Fibroblast of lung (primary cell): ENCODE measurements at regions not wholly inside any gene's neighbourhood (a gene's known extent, or its start where the extent isn't known, plus 50 kb on each side); places are given as distances from the start of the nearest gene placed in this dataset.

ENCODE experiments used
- DNase-seq, 2 donors: peaks; one replicate each; pipeline versions ENCODE4 v3.0.0 to v3.0.0-alpha.2; 2010; ENCODE audit warnings: low read depth in 2 of 2
- H2AFZ ChIP-seq: 2 replicates; pipeline ENCODE4 v1.5.1; 2012; ENCODE audit warnings: low read length, control low read depth, inconsistent platforms
- H3K27ac ChIP-seq: 2 replicates; pipeline ENCODE4 v1.5.1; 2011; ENCODE audit warnings: low read length, control low read depth; ENCODE audit not compliant: insufficient read depth
- H3K27me3 ChIP-seq: 2 replicates; pipeline ENCODE4 v1.5.1; 2011; ENCODE audit warnings: mild to moderate bottlenecking, low read length; ENCODE audit not compliant: control insufficient read depth, insufficient read depth
- H3K36me3 ChIP-seq: 2 replicates; pipeline ENCODE4 v1.5.1; 2011; ENCODE audit warnings: low read length; ENCODE audit not compliant: control insufficient read depth, insufficient read depth
- H3K4me1 ChIP-seq: 2 replicates; pipeline ENCODE4 v1.5.1; 2011; ENCODE audit warnings: low read length; ENCODE audit not compliant: control insufficient read depth, insufficient read depth; ENCODE audit errors: extremely low read depth
- H3K4me2 ChIP-seq: 2 replicates; pipeline ENCODE4 v1.5.1; 2011; ENCODE audit warnings: low read length, control low read depth; ENCODE audit not compliant: insufficient read depth; ENCODE audit errors: extremely low read depth
- H3K4me3 ChIP-seq, 4 experiments: fragments of 200-600 bp in 1 of 4; sonication (generic) in 1 of 4; replicated peaks in 1 of 4; 2 replicates each; pipeline ENCODE4 v1.5.1; 2011 to 2016; ENCODE audit warnings: low read length in 4 of 4, low read depth in 3 of 4, mild to moderate bottlenecking in 3 of 4, control low read depth in 2 of 4, inconsistent platforms in 1 of 4, mixed read lengths in 1 of 4; ENCODE audit not compliant: insufficient read depth in 1 of 4; ENCODE audit errors: control extremely low read depth in 1 of 4
- H3K79me2 ChIP-seq: 2 replicates; pipeline ENCODE4 v1.5.1; 2012; ENCODE audit warnings: mild to moderate bottlenecking, low read length, inconsistent platforms; ENCODE audit not compliant: control insufficient read depth, insufficient read depth
- H3K9ac ChIP-seq: 2 replicates; pipeline ENCODE4 v1.5.1; 2011; ENCODE audit warnings: mild to moderate bottlenecking, low read length, control low read depth; ENCODE audit not compliant: insufficient read depth
- H3K9me3 ChIP-seq: 2 replicates; pipeline ENCODE4 v1.5.1; 2012; ENCODE audit warnings: low read depth, low read length; ENCODE audit not compliant: control insufficient read depth, insufficient read depth
- H4K20me1 ChIP-seq: 2 replicates; pipeline ENCODE4 v1.5.1; 2011; ENCODE audit warnings: low read length; ENCODE audit not compliant: control insufficient read depth, insufficient read depth; ENCODE audit errors: extremely low read depth
- EZH2 ChIP-seq: IDR thresholded peaks from 2 replicates; pipeline ENCODE4 v1.5.1; 2012; ENCODE audit warnings: low read length, control low read depth, mild to moderate bottlenecking; ENCODE audit errors: missing control alignments
- TF ChIP-seq, protein P1 (sequence below), 2 donors: IDR thresholded peaks in 1 of 2; conservative IDR thresholded peaks in 1 of 2; 1 replicate in 1 of 2; 2 replicates in 1 of 2; pipeline ENCODE4 v1.5.1; 2011 to 2012; ENCODE audit warnings: low read length in 2 of 2, control low read depth in 1 of 2, inconsistent platforms in 1 of 2, low read depth in 1 of 2, mild to moderate bottlenecking in 1 of 2

GRCh38 chr18:71250191-71250590 lies 961.3 kb downstream of the SOCS6 start:
- Histone ChIP-seq H3K4me2 (no peak overlapping the region), H3K27ac (no peak overlapping the region), H3K79me2 (no peaks in the 10 kb centered on the region), H2AFZ (no peak overlapping the region), H3K36me3 (no peaks in the 10 kb centered on the region), H3K9ac (no peak overlapping the region), H4K20me1 (no peaks in the 10 kb centered on the region), H3K4me1 (no peaks in the 10 kb centered on the region), H3K4me3 (no peak overlapping the region), H3K9me3 (no peaks in the 10 kb centered on the region), H3K27me3 (no peaks in the 10 kb centered on the region)
- no peak for DNase-seq
- TF ChIP-seq EZH2: no peak
- TF ChIP-seq, protein P1, sequence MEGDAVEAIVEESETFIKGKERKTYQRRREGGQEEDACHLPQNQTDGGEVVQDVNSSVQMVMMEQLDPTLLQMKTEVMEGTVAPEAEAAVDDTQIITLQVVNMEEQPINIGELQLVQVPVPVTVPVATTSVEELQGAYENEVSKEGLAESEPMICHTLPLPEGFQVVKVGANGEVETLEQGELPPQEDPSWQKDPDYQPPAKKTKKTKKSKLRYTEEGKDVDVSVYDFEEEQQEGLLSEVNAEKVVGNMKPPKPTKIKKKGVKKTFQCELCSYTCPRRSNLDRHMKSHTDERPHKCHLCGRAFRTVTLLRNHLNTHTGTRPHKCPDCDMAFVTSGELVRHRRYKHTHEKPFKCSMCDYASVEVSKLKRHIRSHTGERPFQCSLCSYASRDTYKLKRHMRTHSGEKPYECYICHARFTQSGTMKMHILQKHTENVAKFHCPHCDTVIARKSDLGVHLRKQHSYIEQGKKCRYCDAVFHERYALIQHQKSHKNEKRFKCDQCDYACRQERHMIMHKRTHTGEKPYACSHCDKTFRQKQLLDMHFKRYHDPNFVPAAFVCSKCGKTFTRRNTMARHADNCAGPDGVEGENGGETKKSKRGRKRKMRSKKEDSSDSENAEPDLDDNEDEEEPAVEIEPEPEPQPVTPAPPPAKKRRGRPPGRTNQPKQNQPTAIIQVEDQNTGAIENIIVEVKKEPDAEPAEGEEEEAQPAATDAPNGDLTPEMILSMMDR (conservative IDR thresholded peaks at IDR 0.05 in 1 of 2, IDR thresholded peaks at IDR 0.05 in 1 of 2; ENCODE audit: low read depth in 1 of 2, low read length in 2 of 2): no peak

GRCh38 chr18:71249791-71250190 lies 960.9 kb downstream of the SOCS6 start:
- Histone ChIP-seq H3K27me3 (no peaks in the 10 kb centered on the region), H3K4me1 (no peaks in the 10 kb centered on the region), H3K9ac (no peak overlapping the region), H3K79me2 (no peaks in the 10 kb centered on the region), H2AFZ (no peak overlapping the region), H3K27ac (no peak overlapping the region), H3K36me3 (no peaks in the 10 kb centered on the region), H4K20me1 (no peaks in the 10 kb centered on the region), H3K4me3 (no peak overlapping the region), H3K9me3 (no peaks in the 10 kb centered on the region), H3K4me2 (no peak overlapping the region)
- no peak for DNase-seq
- TF ChIP-seq, protein P1 (conservative IDR thresholded peaks at IDR 0.05 in 1 of 2, IDR thresholded peaks at IDR 0.05 in 1 of 2; ENCODE audit: low read depth in 1 of 2, low read length in 2 of 2): no peak
- no peak for TF ChIP-seq EZH2

- no peak for DNase-seq
- Histone ChIP-seq H3K4me3 (no peak overlapping the region), H3K9ac (no peak overlapping the region), H3K9me3 (no peaks in the 10 kb centered on the region), H3K4me2 (no peak overlapping the region), H3K27ac (no peak overlapping the region), H3K4me1 (no peaks in the 10 kb centered on the region), H3K36me3 (no peaks in the 10 kb centered on the region), H4K20me1 (no peaks in the 10 kb centered on the region), H3K79me2 (no peaks in the 10 kb centered on the region), H2AFZ (no peak overlapping the region), H3K27me3 (no peaks in the 10 kb centered on the region)
- TF ChIP-seq, protein P1 (conservative IDR thresholded peaks at IDR 0.05 in 1 of 2, IDR thresholded peaks at IDR 0.05 in 1 of 2; ENCODE audit: low read depth in 1 of 2, low read length in 2 of 2): no peak
- no peak for TF ChIP-seq EZH2
Observed at GRCh38 chr18:71242981-71243380, 954.1 kb downstream of the SOCS6 start.
